ENCODE measurements at regions not wholly inside any gene's neighbourhood (a gene's known extent, or its start where the extent isn't known, plus 50 kb on each side); places are given as distances from the start of the nearest gene placed in this dataset.
"Not testable (repeated sequence)": the region's sequence is repeated elsewhere in the genome, so short reads cannot be mapped to it uniquely, and the experiment has no call there.

DNA sequence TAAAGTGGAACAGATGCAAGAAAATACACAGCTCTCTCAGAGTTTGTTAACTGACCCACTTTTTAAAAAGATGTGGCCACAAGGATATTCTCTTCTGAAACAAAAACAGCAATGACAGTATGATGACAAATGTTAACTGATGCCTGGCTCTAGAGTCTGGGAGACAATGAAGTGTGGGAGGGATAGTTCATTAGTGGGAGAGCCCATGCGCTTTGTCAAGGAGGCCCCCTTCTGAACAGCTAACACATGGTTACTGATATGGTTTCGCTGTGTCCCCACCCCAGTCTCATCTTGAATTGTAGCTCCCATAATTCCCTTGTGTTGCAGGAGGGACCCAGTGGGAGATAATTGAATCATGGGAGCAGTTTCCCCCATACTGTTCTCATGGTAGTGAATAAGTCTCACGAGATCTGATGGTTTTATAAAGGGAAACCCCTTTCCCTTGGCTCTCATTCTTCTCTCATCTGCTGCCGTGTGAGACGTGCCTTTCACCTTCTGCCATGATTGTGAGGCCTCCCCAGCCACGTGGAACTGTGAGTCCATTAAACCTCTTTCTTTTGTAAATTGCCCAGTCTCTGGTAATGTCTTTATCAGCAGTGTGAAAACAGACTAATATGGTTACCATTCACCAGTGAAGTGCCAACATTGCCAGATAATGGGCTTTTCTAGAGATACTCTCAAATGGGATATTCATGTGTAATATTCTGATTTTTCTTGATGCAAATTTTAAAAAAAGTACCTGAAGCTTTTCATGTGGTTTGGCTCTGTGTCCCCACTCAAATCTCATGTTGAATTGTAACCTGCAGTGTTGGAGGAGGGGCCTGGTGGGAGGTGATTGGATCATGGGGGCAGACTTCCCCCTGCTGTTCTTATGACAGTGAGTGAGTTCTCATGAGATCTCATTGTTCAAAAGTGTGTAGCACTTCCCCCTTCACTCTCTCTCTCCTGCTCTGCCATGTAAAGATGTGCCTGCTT, 435.8 kb downstream of the SHISA9 start:
- DNase-seq (ENCODE audit: low spot score) = not testable (repeated sequence)

DNA sequence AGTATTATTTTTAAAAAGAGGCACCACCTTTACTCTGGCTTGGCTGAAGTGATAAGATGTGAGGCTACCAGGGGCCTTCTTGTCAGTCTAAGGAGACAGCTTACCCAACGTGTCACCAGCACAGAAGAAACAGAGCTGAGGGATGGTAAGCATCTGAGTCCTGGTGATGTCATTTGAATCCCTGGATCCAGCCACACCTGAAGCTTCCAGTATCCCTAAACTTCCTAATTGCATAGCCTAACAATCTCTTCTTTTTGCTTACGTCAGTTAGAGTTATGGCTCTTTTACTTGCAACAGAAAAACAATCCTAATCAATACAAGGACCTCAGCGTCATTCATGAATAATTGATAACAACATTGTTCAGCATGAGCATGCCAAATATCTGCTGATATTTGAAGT, 436.6 kb downstream of the SHISA9 start:
- no peak for DNase-seq (ENCODE audit: low spot score)

DNA sequence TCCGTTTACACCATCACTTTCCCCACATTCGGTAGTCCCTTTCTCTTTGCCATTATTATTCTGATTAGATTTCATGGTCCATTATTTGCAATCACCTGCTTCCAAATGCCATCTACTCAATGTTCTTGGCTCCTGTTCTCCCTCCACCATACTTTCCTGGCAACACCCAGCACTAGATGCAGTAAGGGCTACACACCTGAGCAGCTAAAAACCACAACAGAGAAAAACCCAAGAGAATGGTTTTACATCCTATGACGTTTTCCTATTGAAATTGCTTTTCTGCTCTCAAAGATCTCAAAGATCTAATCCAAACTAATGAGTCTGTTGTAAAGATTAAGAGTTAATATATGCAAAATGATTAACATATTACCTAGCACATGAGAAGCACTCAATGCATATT, 441.3 kb downstream of the SHISA9 start:
- DNase-seq (ENCODE audit: low spot score) = no peak

DNA sequence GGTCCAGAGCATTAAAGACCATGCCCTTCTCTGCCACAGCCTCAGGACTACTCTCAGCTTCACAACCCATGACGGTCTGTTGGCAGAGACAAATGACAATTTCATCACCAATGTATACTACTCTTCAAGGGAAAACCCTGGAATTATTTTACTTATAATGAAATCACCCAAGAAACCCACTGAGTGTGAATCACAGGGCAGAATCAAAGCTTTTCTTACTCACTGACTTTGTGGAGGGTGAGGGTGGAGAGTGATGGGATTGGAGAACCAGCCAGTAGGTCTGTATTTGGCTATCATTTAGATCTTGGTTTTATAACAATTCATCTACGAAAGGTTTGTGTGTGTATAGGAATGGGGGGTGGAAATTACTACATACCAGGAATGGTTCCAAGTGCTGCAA, 442.6 kb downstream of the SHISA9 start:
- DNase-seq (ENCODE audit: low spot score) = peak; percentile 42

DNA sequence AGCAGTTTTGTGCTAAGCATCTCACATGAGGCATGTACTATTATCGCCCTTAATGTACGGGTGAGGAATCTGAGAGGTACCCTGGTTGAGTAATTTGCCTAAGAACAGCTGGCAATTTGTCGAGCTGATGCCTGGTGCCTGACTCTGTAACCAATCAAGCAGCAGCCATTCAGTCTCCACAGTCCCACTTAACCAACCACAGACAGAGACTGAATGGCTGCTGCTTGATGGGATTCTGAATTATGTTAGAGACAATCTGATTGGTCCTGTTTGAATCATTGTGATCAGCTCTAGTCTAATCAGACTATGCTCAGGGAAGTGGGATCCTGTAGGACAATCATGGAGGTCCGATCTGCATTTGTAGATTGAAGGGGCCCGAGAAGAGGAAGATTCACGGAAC, 447.0 kb downstream of the SHISA9 start:
- DNase-seq (ENCODE audit: low spot score) = no peak

DNA sequence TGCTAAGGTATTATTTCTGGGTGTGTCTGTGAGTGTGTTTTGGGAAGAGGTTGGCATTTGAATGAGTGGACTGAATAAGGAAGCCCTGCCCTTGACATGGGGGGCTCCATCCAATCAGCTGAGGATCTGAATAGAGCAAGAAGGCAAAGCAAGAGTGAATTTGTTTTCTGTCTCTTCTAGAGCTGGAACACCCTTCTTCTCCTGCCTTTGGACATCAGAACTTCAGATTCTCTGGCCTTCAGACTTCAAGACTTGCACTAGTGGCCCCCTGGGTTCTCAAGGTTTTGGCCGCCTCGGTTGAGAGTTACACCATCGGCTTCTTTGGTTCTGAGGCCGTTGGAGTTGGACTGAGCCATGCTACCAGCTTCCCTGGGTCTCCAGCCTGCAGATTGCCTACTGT, 448.6 kb downstream of the SHISA9 start:
- no peak for DNase-seq (ENCODE audit: low spot score)

DNA sequence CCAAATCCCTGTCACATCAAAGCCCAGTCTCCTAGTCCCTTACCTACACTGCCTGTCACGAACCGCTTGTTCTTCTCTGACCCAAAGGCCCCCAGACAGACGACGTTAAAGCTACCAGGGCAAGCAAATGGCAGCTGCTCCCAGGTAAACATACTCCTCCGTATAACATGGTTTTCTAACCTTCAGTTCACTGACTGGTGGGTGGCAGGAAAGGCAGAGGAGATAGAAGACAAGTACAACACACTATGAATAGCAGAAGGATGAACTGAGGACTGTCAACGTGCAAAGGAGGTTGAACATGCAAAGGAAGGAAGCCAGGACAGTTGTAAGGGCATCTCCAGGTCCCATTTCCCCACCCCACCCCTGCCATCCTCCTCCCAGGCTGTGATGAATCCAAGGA, 449.8 kb downstream of the SHISA9 start:
- DNase-seq (ENCODE audit: low spot score) = no peak

DNA sequence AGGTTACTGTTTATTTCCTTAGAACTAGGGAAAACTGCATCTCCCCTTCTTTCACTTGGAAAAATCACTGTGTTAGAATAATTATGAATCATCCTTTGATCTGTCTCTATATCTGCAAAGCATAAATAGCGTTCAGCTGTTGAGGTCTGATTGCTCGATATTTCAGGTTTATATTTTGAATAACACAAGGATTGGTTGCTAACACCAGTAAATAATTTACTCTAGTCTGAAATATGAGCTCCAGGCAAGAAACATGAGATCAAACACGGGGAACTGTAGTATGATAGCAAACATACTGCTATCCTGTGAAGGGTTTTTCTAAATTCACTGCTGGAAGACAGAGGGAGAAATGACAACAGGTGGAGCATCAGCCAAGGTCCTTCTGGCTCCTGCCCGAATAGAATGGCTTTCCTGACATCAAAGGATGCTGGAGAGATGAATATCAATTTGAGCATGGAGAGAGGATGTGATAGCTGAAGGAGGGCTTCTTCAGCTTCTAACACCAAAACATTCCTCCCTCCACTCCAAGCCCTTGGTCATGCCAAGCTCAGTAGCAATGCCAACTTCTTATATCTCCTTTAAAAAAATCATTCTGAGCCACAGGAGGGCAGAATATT, 450.3 kb downstream of the SHISA9 start:
- DNase-seq (ENCODE audit: low spot score) = no peak

DNA sequence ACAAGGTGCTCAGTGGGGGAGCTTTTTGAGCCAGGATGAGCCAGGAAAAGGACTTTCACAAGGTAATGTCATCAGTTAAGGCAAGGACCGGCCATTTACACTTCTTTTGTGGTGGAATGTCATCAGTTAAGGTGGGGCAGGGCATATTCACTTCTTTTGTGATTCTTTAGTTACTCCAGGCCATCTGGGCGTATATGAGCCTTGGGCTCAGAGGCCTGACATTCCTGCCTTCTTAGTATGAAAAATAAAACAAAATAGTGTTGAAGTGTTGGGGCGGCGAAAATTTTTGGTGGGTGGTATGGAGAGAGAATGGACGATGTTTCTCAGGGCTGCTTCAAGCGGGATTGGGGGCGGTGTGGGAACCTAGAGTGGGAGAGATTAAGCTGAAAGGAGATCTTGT, 451.4 kb downstream of the SHISA9 start:
- DNase-seq (ENCODE audit: low spot score) = not testable (repeated sequence)

DNA sequence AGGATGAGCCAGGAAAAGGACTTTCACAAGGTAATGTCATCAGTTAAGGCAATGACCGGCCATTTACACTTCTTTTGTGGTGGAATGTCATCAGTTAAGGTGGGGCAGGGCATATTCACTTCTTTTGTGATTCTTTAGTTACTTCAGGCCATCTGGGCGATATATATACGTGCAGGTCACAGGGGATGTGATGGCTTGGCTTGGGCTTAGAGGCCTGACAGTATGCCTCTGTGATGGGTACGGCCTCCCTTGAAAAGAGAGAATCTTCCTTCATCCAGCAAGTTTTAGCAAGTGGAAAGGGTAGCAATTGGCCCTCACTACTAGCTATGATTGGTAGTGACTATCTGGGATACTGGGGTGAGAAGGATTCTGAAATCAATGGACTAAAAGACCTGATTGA, 456.4 kb downstream of the SHISA9 start:
- not testable (repeated sequence) for DNase-seq (ENCODE audit: low spot score)

DNA sequence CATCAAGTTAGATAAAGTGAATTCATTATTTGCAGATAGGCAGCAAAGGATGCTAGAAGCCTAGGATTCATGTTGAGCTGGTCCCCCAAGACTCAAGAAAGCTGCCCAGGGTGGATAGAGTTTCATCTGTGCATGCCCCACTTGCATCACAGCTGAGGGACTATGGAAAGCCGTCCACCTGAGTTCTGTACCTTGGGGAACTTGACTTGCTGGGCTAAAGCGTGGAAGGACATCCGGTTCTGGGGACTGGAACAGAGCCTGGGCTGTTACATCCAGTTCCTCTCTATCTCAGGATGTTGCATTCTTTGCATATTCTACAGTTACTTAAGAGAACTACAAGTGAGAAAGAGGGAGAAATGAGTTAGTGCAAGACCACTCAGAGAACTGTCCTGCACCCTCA, 458.4 kb downstream of the SHISA9 start:
- DNase-seq (ENCODE audit: low spot score) = no peak

DNA sequence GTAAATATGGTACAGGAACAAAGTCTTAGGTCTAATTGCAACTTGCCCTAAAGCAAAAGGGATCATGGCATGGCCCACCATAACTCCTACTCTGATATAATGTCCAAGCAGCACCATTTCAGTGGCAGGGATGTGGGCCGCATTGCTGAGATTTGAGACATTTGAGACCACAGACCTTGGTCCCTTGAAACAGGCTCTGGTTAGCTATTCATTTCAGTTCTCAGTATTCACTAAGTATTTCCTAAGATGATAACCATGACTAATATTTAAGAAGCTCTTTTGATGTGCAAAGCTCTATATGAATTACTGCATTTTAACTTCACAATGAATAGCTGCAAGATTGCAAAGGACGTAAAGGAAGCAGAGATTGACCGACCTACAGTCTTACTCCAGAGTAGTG, 471.0 kb downstream of the SHISA9 start:
- no peak for DNase-seq (ENCODE audit: low spot score)

DNA sequence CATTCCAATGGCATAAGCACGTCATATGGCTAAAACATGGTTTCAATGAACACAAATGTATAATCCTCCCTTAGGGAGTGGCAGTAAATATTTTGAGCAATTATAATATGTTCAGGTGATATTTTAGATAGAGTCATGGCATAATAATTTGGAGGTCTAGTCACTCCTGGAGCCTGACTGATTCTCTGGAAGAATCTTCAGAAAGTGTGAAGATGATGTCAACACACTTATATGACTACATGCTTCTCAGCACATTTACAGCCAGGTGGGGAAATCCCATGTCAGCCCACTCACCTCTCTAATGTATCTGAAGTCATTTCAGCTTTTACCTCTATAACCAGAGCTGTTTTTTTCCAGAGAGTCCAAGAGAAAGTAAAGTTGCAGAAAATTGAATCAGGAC, 474.8 kb downstream of the SHISA9 start:
- DNase-seq (ENCODE audit: low spot score) = no peak

DNA sequence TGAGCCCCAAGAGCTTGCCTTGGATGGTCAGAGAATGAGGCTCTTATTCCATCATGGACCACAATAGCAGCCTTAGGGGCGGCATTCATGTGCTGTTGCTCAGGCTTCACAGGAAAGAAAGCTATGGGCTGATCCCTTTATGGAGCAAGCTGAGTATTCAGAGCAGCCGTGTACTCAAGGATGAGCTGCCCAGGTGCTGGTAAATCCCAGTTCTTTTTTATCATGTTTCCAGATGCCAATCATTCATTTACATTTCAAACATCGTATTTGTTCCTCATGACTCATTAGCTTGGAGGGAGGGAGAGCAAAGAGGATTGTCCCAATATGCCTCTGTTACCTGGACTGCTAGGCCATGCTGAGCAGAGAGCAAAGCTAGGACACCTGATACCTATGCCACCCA, 475.7 kb downstream of the SHISA9 start:
- DNase-seq (ENCODE audit: low spot score) = no peak

DNA sequence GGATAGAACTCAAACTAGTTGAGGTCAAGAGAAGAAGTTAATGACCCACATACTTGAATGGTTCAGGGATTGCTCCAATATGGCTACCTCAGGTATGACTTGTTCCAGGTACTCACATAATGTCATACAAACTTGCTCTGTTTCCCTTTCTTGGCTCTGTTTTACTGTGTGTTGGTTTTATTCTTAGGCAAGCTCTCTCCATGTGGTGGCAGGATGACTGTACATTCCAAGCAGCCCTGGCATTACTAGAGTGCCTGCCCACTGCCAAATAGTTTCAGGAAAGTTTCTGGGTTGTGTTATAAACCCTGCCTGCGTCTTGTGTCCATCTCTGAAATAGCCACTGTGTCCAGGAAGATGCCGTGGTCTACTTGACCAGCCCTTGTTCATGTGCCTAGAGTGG, 476.8 kb downstream of the SHISA9 start:
- DNase-seq (ENCODE audit: low spot score) = peak; percentile 71

DNA sequence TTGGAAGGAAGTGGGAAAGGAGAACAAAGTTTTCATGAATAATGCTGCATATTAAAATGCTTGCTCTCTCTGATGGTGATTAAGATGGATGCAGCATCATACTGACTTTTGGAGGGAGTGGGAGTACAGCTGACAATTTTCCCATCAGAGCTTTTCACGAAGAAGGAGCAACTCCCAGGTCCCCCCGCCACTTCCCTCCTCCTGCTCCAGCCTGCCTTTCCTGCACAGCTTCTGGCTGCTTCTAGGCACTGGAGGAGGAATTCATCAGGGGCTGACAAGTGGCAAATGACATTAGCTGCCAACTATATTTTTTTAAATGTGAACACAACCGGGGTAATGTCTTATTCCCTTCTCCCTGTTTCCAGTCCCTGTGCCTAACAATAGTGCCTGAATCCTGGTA, 477.9 kb downstream of the SHISA9 start:
- DNase-seq (ENCODE audit: low spot score) = no peak

DNA sequence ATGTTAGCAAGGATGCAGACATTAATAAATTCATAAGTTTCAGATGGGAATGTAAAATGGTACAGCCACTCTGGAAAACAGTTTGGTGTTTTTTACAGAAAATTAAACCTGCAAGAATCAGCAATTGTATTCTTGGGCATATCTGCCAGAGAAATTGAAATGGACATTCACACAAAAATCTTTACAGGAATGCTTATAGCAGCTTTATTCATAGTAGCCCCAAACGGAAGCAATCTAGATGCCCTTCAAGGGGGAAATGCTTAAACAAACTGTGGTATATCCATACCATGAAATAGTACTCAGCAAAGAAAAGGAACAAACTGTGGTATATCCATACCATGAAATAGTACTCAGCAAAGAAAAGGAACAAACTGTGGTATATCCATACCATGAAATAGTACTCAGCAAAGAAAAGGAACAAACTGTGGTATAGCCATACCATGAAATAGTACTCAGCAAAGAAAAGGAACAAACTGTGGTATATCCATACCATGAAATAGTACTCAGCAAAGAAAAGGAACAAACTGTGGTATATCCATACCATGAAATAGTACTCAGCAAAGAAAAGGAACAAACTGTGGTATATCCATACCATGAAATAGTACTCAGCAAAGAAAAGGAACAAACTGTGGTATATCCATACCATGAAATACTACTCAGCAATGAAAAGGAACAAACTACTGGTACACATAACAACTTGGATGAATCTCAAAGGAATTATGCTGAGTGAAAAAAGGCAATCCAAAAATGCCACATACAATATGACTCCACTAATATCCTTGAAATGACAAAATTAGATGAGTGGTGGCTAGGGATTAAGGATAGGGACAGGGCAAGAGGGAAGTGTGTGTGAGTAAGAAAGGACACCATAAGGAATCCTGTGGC, 484.0 kb downstream of the SHISA9 start:
- DNase-seq (ENCODE audit: low spot score) = not testable (repeated sequence)

DNA sequence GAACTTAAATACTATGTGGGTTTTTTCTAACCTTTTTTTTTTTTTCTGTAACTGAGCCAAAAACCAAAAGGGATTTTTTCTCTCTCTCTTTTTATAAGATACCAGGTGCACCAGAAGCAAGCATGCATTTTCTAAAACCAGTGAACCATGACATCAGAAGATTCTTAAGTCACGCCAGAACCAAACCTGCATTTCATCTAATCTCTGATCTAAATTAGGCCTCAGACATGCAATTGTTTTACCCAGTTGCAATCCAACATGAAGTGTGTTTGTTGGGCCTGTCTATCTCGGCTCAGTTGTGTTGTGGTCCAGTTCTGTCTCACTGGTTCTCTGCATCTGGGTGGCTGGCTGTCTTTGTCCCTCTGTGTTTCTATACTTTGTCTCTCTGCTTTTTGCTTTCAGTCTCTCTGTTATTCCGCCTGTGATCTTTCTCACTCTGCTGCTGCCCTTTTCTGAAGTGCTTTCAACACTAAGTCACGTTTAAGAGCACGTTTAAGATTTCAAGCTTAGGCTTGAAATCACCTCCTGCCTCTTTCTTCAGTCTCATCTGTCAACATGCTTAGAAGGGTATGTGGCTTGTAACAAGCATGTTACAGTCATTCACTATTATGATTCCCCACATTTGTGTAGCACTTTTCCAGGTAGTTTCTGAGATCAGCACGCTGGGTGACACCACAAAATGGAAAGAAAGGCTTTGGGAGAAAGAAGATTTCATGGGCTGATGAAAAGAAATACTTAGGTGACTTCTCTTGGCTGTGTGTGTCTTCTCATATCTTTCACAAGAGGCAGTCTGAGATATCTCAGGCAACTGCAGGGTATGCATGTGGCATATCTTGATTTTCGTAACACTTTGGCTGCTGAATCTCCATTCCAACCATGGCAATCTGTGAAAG, 488.9 kb downstream of the SHISA9 start:
- no peak for DNase-seq (ENCODE audit: low spot score)

DNA sequence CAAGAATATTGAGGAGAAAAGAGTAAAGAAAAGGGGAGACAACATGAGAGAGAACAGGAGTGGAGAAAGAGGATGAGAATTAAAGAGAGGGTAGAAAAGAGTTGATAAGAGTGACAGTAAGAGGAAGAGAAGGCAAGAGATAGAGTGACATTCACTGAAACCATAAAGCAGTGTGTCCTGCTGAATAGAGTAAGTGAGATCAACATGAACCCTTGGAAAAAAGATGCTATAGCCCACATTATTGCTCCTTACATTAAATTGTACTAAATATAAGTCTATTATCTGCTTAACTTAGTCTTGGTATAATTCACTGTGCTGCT, 489.5 kb downstream of the SHISA9 start:
- no peak for DNase-seq (ENCODE audit: low spot score)

DNA sequence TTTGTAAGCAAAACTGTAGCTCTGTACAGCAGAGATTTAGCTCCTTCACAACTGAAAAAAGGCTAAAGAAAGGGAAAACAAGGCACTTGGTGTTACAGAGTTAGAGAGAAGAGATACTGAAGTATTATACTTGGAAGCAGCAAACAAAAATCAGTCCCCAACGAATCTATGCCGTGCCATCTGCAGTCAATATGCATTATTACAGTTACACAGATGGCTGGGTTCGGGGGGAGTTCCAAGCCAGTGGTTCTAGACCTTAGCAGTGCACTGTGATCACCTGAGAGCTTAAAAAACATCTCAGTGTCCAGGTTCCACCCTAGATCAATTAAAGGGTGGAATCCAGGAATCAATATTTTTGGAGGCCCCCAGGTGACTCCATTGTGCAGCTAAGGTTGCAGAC, 489.9 kb downstream of the SHISA9 start:
- no peak for DNase-seq (ENCODE audit: low spot score)

DNA sequence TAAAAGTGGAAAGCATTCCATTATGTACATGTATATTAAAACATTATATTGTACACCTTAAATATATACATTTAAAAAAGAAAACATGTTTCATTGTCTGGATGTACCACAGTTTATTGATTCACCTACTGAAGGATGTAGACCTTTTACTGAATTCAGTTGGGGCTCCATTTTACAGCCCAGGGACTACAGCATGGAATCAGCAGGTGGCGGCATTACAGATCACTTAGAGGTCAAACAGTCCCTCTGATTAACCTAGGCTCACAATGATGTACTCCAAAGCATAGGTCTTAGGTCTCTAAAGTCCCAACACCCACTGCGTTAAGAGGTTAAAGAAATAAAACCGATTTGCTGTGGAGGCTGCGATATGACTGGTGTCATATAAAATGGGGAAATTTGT, 490.9 kb downstream of the SHISA9 start:
- no peak for DNase-seq (ENCODE audit: low spot score)
